Fibroblast of lung (primary cell): ENCODE measurements at regions not wholly inside any gene's neighbourhood (a gene's known extent, or its start where the extent isn't known, plus 50 kb on each side); places are given as distances from the start of the nearest gene placed in this dataset.

Experiments used
- CTCF ChIP-seq, 2 donors: IDR thresholded peaks in 1 of 2; conservative IDR thresholded peaks in 1 of 2; 1 replicate in 1 of 2; 2 replicates in 1 of 2; pipeline ENCODE4 v1.5.1; 2011 to 2012; ENCODE audit warnings: low read length in 2 of 2, control low read depth in 1 of 2, inconsistent platforms in 1 of 2, low read depth in 1 of 2, mild to moderate bottlenecking in 1 of 2
- EZH2 ChIP-seq: IDR thresholded peaks from 2 replicates; pipeline ENCODE4 v1.5.1; 2012; ENCODE audit warnings: low read length, control low read depth, mild to moderate bottlenecking; ENCODE audit errors: missing control alignments

- TF ChIP-seq EZH2 (no peak), CTCF (conservative IDR thresholded peaks at IDR 0.05 in 1 of 2, IDR thresholded peaks at IDR 0.05 in 1 of 2; ENCODE audit: low read depth in 1 of 2, low read length in 2 of 2) (no peak)
Observed at GRCh38 chr2:120881981-120882788, 146.5 kb downstream of the GLI2 start.
